ENCODE measurements at regions not wholly inside any gene's neighbourhood (a gene's known extent, or its start where the extent isn't known, plus 50 kb on each side); places are given as distances from the start of the nearest gene placed in this dataset.

DNA sequence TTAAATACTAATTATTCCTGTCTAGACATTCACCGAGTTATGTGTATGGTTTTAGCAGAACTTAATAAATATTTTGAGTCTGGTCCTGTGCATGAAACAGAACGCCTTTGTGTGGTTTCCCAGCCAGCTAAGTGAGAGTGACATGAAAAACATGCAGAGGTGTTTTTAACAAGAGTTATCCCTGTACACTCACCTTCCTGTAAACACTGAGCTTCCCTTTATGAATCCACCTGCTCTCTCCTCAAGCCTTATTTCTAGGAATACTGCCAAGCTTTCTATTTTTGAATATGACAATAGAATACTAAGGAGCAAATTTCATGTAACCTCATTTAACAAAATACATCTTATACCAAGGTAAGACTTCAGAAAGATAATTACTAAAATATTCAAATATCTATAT is 270.3 kb upstream of the CTSO start:
- Histone ChIP-seq H3K4me1 (no peaks in the 10 kb centered on the region), H3K36me3 (no peaks in the 10 kb centered on the region), H3K4me3 (no peak overlapping the region), H3K9me3 (peaks cover 0 to 2% (median 0%) of the 10 kb centered on the region in 12 donors), H3K27ac (no peak overlapping the region), H3K27me3 (no peaks in the 10 kb centered on the region)
- WGBS, 4 donors = 72 to 82% (median 74%) methylated on average over 2 of the region's 2 CpGs
- ATAC-seq (no peak), DNase-seq (no peak)
- intact Hi-C loops (cut with DNase I) = no loop called here
- TF ChIP-seq POLR2A (IDR thresholded peaks at IDR 0.05) = no peak
- TF ChIP-seq, protein P1, sequence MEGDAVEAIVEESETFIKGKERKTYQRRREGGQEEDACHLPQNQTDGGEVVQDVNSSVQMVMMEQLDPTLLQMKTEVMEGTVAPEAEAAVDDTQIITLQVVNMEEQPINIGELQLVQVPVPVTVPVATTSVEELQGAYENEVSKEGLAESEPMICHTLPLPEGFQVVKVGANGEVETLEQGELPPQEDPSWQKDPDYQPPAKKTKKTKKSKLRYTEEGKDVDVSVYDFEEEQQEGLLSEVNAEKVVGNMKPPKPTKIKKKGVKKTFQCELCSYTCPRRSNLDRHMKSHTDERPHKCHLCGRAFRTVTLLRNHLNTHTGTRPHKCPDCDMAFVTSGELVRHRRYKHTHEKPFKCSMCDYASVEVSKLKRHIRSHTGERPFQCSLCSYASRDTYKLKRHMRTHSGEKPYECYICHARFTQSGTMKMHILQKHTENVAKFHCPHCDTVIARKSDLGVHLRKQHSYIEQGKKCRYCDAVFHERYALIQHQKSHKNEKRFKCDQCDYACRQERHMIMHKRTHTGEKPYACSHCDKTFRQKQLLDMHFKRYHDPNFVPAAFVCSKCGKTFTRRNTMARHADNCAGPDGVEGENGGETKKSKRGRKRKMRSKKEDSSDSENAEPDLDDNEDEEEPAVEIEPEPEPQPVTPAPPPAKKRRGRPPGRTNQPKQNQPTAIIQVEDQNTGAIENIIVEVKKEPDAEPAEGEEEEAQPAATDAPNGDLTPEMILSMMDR (IDR thresholded peaks at IDR 0.05) = no peak

DNA sequence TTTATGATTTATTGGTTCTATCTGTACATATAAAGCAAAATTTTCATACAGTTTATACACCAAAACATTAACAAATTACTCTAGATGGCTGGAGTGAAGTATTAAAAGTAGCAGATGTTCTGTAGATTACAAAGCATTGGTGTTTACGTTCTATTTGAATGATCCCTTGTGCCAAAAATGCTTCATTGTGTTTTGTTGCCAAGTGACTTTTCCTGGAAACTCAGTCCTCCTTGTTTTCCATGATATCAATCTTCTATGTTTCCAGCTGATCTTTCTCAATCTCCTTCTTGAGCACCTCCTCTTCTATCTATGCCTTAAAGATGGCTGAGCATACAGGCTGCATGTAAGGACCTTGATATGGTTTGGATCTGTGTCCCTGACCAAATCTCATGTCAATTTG is 263.6 kb upstream of the CTSO start:
- Histone ChIP-seq H3K9me3 (peaks cover 0 to 13% (median 0%) of the 10 kb centered on the region in 12 donors), H3K36me3 (no peaks in the 10 kb centered on the region), H3K27ac (no peak overlapping the region), H3K4me3 (no peak overlapping the region), H3K4me1 (no peaks in the 10 kb centered on the region), H3K27me3 (no peaks in the 10 kb centered on the region)
- 39 to 52% (median 46%) methylated on average over 1 of the region's 1 CpG for WGBS, 4 donors
- DNase-seq (no peak), ATAC-seq (no peak)
- no peak for TF ChIP-seq POLR2A (IDR thresholded peaks at IDR 0.05)
- TF ChIP-seq, protein P1 (IDR thresholded peaks at IDR 0.05) = no peak
- intact Hi-C loops (cut with DNase I) = no loop called here

DNA sequence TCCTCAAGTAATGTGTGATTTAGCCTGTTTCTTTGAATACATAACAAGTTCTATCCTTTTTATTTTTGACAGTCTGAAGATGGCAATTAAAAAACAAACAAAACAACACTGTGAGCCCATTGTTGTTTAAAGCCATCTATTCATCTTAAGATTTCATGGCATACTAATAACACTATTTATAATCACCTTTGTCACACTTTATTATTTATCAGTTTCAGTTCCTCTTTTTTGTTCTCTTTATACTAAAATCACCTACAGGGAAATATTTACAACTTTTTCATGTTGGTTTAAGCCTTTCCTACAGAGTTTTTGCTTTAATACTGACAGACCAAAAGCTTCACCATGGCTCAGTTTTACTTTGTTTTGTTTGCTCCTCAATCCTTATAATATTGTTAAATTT is 247.4 kb upstream of the CTSO start:
- Histone ChIP-seq H3K4me3 (no peak overlapping the region), H3K4me1 (no peaks in the 10 kb centered on the region), H3K36me3 (no peaks in the 10 kb centered on the region), H3K9me3 (no peaks in the 10 kb centered on the region), H3K27ac (no peak overlapping the region), H3K27me3 (no peaks in the 10 kb centered on the region)
- ATAC-seq = no peak
- intact Hi-C loops (cut with DNase I) = no loop called here
- TF ChIP-seq, protein P1 (IDR thresholded peaks at IDR 0.05) = no peak
- no peak for TF ChIP-seq POLR2A (IDR thresholded peaks at IDR 0.05)
- no peak for DNase-seq

DNA sequence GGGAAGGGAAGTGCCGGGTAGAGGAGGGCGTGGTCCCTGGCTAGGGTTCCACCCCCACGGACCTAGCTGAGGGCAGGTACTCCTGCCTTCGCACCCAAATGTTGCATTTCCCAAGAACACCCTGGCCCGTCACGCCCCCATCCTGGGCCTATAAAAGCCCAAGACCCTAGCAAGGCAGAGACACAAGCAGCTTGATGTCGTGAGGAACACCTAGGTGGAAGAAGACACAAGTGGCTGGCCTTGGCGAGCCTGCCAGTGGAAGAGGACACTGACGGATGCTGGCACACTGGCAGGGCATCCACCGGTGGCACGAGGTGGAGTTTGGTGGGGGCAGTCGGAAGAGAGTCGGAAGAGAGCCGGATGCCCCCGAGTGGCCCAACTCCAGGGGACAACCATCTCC is 244.8 kb upstream of the CTSO start:
- TF ChIP-seq POLR2A (IDR thresholded peaks at IDR 0.05) = no peak
- H3K9me3 ChIP-seq = no peaks in the 10 kb centered on the region
- intact Hi-C loops (cut with DNase I) = no loop called here
- H3K4me1 ChIP-seq = no peaks in the 10 kb centered on the region
- 90 to 93% (median 93%) methylated on average over 15 of the region's 15 CpGs for WGBS, 4 donors
- ATAC-seq = no peak
- H3K27ac ChIP-seq = no peak overlapping the region
- no peak for DNase-seq
- H3K36me3 ChIP-seq = no peaks in the 10 kb centered on the region
- no peaks in the 10 kb centered on the region for H3K27me3 ChIP-seq
- H3K4me3 ChIP-seq = no peak overlapping the region

DNA sequence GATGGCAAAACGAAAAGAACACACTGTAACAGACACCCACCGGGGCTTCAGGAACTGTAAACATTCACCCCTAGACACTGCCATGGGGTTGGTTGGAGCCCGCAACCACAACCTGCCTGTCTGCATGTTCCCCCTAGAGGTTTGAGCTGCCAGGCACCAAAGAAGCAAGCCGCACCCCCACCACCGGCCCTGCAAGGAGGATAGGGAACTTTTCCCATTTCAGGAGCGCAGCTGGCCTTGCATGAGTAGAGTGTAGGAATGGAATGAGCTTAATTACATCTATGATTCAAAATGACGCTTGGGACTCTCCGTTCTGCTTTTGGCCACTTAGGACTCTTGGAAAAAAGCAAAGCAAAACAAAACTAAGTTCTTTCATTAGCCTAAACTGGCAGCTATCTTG is 243.6 kb upstream of the CTSO start:
- no peaks in the 10 kb centered on the region for H3K27me3 ChIP-seq
- DNase-seq = no peak
- 80 to 86% (median 84%) methylated on average over 8 of the region's 8 CpGs for WGBS, 4 donors
- TF ChIP-seq, protein P1 (IDR thresholded peaks at IDR 0.05) = no peak
- TF ChIP-seq POLR2A (IDR thresholded peaks at IDR 0.05) = no peak
- H3K4me3 ChIP-seq = no peak overlapping the region
- H3K36me3 ChIP-seq = no peaks in the 10 kb centered on the region
- no peaks in the 10 kb centered on the region for H3K4me1 ChIP-seq
- no peak overlapping the region for H3K27ac ChIP-seq
- no peaks in the 10 kb centered on the region for H3K9me3 ChIP-seq
- no peak for ATAC-seq
- intact Hi-C loops (cut with DNase I) = no loop called here
